OCI-LY3 (cell line): ENCODE measurements at regions not wholly inside any gene's neighbourhood (a gene's known extent, or its start where the extent isn't known, plus 50 kb on each side); places are given as distances from the start of the nearest gene placed in this dataset.

Experiments
- EZH2phosphoT487 ChIP-seq: fragments of 200-600 bp; shearing (Covaris generic); IDR thresholded peaks from 2 replicates; pipeline ENCODE4 v1.6.1; 2018; ENCODE audit warnings: antibody characterized with exemption, mixed run types, low read depth
- TF ChIP-seq, protein P1 (sequence below): fragments of 200-600, 300-600 bp; sonication (generic); IDR thresholded peaks from 2 replicates; pipeline ENCODE4 v1.5.1; 2014; ENCODE audit warnings: antibody characterized with exemption, low read length, low read depth

DNA sequence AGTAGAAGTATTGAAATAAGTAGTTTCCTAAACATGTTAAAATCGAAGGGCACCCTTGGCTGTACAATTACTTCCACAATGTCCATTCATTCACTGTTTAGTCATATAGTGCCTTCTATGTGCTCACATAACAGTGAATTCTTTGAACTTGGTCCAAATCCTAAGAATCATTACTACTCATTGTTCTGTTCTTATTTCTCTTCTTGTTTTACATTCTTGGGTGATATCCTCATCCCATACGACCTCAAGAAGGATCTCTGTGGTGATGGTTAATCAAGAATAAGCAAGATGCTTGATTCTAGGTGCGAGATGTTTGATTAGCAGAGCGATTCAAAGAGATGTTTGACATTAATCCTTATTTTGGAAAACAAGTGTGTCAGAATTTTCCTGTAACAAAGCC, 667.4 kb upstream of the ZP4 start:
- TF ChIP-seq, protein P1, sequence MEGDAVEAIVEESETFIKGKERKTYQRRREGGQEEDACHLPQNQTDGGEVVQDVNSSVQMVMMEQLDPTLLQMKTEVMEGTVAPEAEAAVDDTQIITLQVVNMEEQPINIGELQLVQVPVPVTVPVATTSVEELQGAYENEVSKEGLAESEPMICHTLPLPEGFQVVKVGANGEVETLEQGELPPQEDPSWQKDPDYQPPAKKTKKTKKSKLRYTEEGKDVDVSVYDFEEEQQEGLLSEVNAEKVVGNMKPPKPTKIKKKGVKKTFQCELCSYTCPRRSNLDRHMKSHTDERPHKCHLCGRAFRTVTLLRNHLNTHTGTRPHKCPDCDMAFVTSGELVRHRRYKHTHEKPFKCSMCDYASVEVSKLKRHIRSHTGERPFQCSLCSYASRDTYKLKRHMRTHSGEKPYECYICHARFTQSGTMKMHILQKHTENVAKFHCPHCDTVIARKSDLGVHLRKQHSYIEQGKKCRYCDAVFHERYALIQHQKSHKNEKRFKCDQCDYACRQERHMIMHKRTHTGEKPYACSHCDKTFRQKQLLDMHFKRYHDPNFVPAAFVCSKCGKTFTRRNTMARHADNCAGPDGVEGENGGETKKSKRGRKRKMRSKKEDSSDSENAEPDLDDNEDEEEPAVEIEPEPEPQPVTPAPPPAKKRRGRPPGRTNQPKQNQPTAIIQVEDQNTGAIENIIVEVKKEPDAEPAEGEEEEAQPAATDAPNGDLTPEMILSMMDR = no peak
- TF ChIP-seq EZH2phosphoT487 = no peak
